Sigmoid colon (tissue), 6 donors: ENCODE measurements at regions not wholly inside any gene's neighbourhood (a gene's known extent, or its start where the extent isn't known, plus 50 kb on each side); places are given as distances from the start of the nearest gene placed in this dataset.

Source experiments
- DNase-seq: peaks from one replicate; pipeline ENCODE4 v3.0.0-alpha.2; 2019
- H3K27ac ChIP-seq, 4 donors: fragments of 200-600 bp; sonication (generic); one replicate each; pipeline ENCODE4 v1.5.1; 2016 to 2019; ENCODE audit warnings: mild to moderate bottlenecking in 1 of 4
- H3K27me3 ChIP-seq, 3 donors: fragments of 200-600 bp; sonication (generic); one replicate each; pipeline ENCODE4 v1.5.1; 2019; ENCODE audit warnings: mild to moderate bottlenecking in 1 of 3
- H3K36me3 ChIP-seq, 4 donors: fragments of 200-600 bp; sonication (generic); one replicate each; pipeline ENCODE4 v1.5.1; 2016 to 2019
- H3K4me1 ChIP-seq, 4 donors: fragments of 200-600 bp; sonication (generic); one replicate each; pipeline ENCODE4 v1.5.1; 2017 to 2019
- H3K4me3 ChIP-seq, 4 donors: fragments of 200-600 bp; sonication (generic); one replicate each; pipeline ENCODE4 v1.5.1; 2017 to 2019; ENCODE audit warnings: mild to moderate bottlenecking in 2 of 4, moderate library complexity in 1 of 4
- H3K9me3 ChIP-seq, 4 donors: fragments of 200-600 bp in 3 of 4; sonication (generic) in 3 of 4; one replicate each; pipeline versions ENCODE4 v1.5.1 to v1.6.1; 2013 to 2019
- EP300 ChIP-seq, 4 donors: sonication (generic); formaldehyde crosslinking; IDR thresholded peaks; one replicate each; pipeline ENCODE4 v1.6.1; 2017; ENCODE audit warnings: antibody characterized with exemption in 4 of 4
- POLR2A ChIP-seq, 2 donors: fragments of 450-650 bp; IDR thresholded peaks; one replicate each; pipeline ENCODE4 v1.6.1; 2016; ENCODE audit warnings: antibody characterized with exemption in 2 of 2, mild to moderate bottlenecking in 2 of 2, moderate library complexity in 2 of 2
- POLR2AphosphoS5 ChIP-seq, 4 donors: sonication (generic); formaldehyde crosslinking; IDR thresholded peaks; one replicate each; pipeline ENCODE4 v1.6.1; 2017; ENCODE audit warnings: antibody characterized with exemption in 4 of 4
- WGBS, 2 donors: extraction: QIAGEN DNeasy Blood & Tissue Kit; methylation state at CpG; one replicate each; pipeline ENCODE4 v1.1.7; 2013; 5-methylcytosine and 5-hydroxymethylcytosine counted together
- intact Hi-C: fragments of 100-400 bp; cut with DNase I; formaldehyde crosslinking; loops from one replicate; pipeline ENCODE4 v1.15.1; 2023
- TF ChIP-seq, protein P1 (sequence below), 4 experiments: fragments of 450-650 bp in 3 of 4; fragments of 200-600 bp in 1 of 4; IDR thresholded peaks; one replicate each; pipeline ENCODE4 v1.5.1; 2016 to 2019; ENCODE audit warnings: antibody characterized with exemption in 4 of 4, mild to moderate bottlenecking in 3 of 4, moderate library complexity in 2 of 4
- donor health status: healthy with polysubstance abuse.
- donor health status: healthy.

DNA sequence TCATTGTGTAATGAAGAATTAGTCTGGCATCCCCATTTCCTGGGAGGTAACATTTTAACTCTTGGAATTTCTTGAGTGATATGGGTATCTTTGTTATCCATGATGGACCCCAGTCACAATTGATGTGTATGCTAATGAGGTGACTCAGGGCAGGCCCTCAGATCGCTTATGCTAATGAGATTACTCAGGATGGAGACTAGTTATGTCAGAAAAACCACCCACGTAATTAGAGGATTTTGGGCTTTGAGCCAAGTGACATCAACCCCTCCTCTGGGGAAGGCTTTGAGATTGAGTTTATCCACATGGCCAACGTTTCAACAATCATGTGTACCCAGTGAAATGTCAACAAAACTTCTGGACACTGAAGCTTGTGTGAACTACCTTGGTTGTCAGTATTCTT is 772.7 kb downstream of the STPG2 start:
- 49 to 70% methylated on average over 3 of the region's 3 CpGs for WGBS, 2 donors
- intact Hi-C loops, result no loop called here

DNA sequence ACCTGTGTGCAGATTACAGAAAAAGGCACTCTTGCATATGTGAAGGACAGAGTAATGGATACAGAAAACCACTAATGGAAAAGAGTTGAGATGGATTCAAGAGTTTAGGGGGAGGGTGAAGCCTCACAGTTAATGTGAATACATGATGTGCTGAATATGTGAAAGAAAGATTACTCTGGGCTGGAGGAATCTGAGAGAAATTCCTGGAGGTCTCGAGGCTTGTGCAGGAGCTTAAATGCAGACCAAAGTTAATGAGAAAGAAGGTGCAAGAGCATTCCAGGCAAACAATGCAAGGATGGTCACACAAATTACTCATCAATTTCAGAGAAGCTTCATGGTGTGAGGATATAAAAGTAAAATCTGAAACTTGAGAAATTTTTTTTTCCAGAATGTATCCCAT is 768.8 kb downstream of the STPG2 start:
- Histone ChIP-seq H3K36me3 (no peaks in the 10 kb centered on the region), H3K27me3 (no peaks in the 10 kb centered on the region), H3K9me3 (peaks cover 0 to 2% (median 0%) of the 10 kb centered on the region in 4 donors), H3K27ac (no peak overlapping the region), H3K4me3 (no peak overlapping the region), H3K4me1 (no peaks in the 10 kb centered on the region)
- WGBS, 2 donors, result 70 to 72% methylated on average over 1 of the region's 1 CpG
- no peak for TF ChIP-seq POLR2AphosphoS5 (IDR thresholded peaks at IDR 0.05)
- TF ChIP-seq, protein P1, sequence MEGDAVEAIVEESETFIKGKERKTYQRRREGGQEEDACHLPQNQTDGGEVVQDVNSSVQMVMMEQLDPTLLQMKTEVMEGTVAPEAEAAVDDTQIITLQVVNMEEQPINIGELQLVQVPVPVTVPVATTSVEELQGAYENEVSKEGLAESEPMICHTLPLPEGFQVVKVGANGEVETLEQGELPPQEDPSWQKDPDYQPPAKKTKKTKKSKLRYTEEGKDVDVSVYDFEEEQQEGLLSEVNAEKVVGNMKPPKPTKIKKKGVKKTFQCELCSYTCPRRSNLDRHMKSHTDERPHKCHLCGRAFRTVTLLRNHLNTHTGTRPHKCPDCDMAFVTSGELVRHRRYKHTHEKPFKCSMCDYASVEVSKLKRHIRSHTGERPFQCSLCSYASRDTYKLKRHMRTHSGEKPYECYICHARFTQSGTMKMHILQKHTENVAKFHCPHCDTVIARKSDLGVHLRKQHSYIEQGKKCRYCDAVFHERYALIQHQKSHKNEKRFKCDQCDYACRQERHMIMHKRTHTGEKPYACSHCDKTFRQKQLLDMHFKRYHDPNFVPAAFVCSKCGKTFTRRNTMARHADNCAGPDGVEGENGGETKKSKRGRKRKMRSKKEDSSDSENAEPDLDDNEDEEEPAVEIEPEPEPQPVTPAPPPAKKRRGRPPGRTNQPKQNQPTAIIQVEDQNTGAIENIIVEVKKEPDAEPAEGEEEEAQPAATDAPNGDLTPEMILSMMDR (IDR thresholded peaks at IDR 0.05), result no peak
- no peak for TF ChIP-seq POLR2A (IDR thresholded peaks at IDR 0.05)
- no peak for TF ChIP-seq EP300 (IDR thresholded peaks at IDR 0.05)
- DNase-seq, result no peak
- intact Hi-C loops, result no loop called here

More for the DNA sequence above, 772.7 kb downstream of the STPG2 start:
- H3K27me3 ChIP-seq, result no peaks in the 10 kb centered on the region
- peaks cover 0 to 2% (median 0%) of the 10 kb centered on the region in 4 donors for H3K9me3 ChIP-seq
- no peak for DNase-seq
- no peaks in the 10 kb centered on the region for H3K4me1 ChIP-seq
- no peaks in the 10 kb centered on the region for H3K36me3 ChIP-seq
- no peak for TF ChIP-seq EP300 (IDR thresholded peaks at IDR 0.05)
- TF ChIP-seq POLR2AphosphoS5 (IDR thresholded peaks at IDR 0.05), result no peak
- no peak for TF ChIP-seq POLR2A (IDR thresholded peaks at IDR 0.05)
- TF ChIP-seq, protein P1 (IDR thresholded peaks at IDR 0.05), result no peak
- H3K27ac ChIP-seq, result no peak overlapping the region
- H3K4me3 ChIP-seq, result no peak overlapping the region

DNA sequence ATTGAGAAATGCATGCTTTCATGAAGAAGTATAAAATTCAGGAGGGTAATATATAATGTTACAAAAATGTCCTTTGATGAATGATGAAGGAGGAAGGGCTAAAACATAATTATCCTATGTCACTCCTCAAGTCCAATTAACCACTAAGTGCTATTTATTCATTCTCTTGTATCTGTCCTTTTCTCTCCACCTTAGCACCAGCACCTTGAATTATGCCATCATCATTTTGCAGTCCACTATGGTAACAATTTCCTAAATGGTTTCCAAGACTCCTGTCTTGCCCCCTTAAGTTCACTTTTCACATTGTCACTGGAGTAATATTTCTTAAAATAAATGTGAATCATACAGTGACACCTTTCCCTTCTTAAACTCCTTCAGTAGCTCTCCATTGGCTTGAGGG is 756.3 kb downstream of the STPG2 start:
- H3K27ac ChIP-seq, result no peak overlapping the region
- intact Hi-C loops, result no loop called here
- H3K4me1 ChIP-seq, result no peaks in the 10 kb centered on the region
- DNase-seq, result no peak
- H3K4me3 ChIP-seq, result no peak overlapping the region
- no peaks in the 10 kb centered on the region for H3K36me3 ChIP-seq
- no peaks in the 10 kb centered on the region for H3K9me3 ChIP-seq
- TF ChIP-seq POLR2AphosphoS5 (IDR thresholded peaks at IDR 0.05) (no peak), EP300 (IDR thresholded peaks at IDR 0.05) (no peak), POLR2A (IDR thresholded peaks at IDR 0.05) (no peak)
- TF ChIP-seq, protein P1 (IDR thresholded peaks at IDR 0.05), result no peak
- H3K27me3 ChIP-seq, result no peaks in the 10 kb centered on the region

DNA sequence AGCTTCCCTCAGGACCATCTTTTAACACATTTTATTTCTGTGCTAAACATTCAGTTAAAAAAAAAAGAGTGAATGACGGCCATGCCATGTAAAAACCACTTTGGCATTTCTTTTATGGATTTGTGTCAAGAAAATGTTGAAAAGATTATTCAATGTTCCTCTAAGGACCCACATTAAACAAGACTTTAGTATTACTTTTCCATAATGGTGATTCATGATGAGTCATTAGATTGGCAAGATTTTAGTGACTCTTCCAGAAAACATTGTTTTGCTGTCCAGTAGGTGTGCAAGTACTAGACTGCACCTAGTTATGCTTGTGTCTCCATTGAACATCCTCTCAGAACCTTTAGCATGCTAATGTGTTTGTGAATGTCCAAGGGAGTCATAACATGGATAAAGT is 748.6 kb downstream of the STPG2 start:
- WGBS, 2 donors, result 64 to 69% methylated on average over 1 of the region's 1 CpG
- Histone ChIP-seq H3K4me1 (no peaks in the 10 kb centered on the region), H3K4me3 (no peak overlapping the region), H3K9me3 (no peaks in the 10 kb centered on the region), H3K36me3 (no peaks in the 10 kb centered on the region), H3K27me3 (no peaks in the 10 kb centered on the region), H3K27ac (no peak overlapping the region)
- no peak for DNase-seq
- intact Hi-C loops, result no loop called here
- TF ChIP-seq, protein P1 (IDR thresholded peaks at IDR 0.05), result no peak
- TF ChIP-seq EP300 (IDR thresholded peaks at IDR 0.05), result no peak
- TF ChIP-seq POLR2AphosphoS5 (IDR thresholded peaks at IDR 0.05), result no peak
- TF ChIP-seq POLR2A (IDR thresholded peaks at IDR 0.05), result no peak

DNA sequence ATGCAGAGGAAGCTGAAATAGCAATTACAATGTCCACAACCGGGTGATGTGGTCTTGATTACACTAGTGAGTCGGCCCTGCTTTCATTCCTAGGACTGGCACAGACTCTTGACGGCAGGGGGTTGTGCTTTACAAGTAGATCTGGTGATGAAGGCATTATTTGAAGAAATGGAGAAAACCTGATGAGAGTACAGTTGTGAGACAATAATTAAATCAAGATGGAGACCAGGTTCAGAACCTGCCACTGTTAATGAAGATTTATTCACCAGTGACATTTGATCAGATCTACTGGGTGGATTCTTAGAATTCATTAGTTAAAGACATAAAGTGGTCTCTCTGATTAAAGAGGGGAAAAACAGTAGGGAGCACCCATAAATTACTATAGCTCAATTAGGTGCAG is 747.2 kb downstream of the STPG2 start:
- Histone ChIP-seq H3K27ac (no peak overlapping the region), H3K4me1 (no peaks in the 10 kb centered on the region), H3K9me3 (no peaks in the 10 kb centered on the region), H3K4me3 (no peak overlapping the region), H3K36me3 (no peaks in the 10 kb centered on the region), H3K27me3 (no peaks in the 10 kb centered on the region)
- no peak for DNase-seq
- 54 to 72% methylated on average over 3 of the region's 3 CpGs for WGBS, 2 donors
- intact Hi-C loops, result no loop called here
- TF ChIP-seq POLR2A (IDR thresholded peaks at IDR 0.05) (no peak), EP300 (IDR thresholded peaks at IDR 0.05) (no peak), POLR2AphosphoS5 (IDR thresholded peaks at IDR 0.05) (no peak)
- TF ChIP-seq, protein P1 (IDR thresholded peaks at IDR 0.05), result no peak
